IMR-90 (cell line): ENCODE measurements at regions not wholly inside any gene's neighbourhood (a gene's known extent, or its start where the extent isn't known, plus 50 kb on each side); places are given as distances from the start of the nearest gene placed in this dataset.

Experiments
- ATAC-seq: fragments of 200-7000 bp; cut with Tn5 transposase; 2 replicates; pipeline ENCODE4 v1.9.1; 2020; ENCODE audit warnings: low read depth, mild to moderate bottlenecking, moderate library complexity
- BruUV-seq: library from RNA; stranded (reverse); fragments of 400-500 nt; replicated peaks from 2 replicates; lab custom pipeline; 2021; lab: Mats Ljungman, UMichigan
- CTCF ChIA-PET: fragments of 300-600 bp; formaldehyde crosslinking; extraction: SDS; loops from one replicate; lab custom pipeline; 2021; ENCODE audit warnings: antibody characterized with exemption; lab: Yijun Ruan, JAX
- POLR2A ChIA-PET: fragments of 300-600 bp; sonication (Branson Sonifier 250); formaldehyde crosslinking; loops from one replicate; lab custom pipeline; 2022; ENCODE audit warnings: antibody characterized with exemption; ENCODE audit not compliant: unreplicated experiment; lab: Charles Lee
- DNase-seq: peaks from one replicate; pipeline ENCODE4 v3.0.0; 2013
- H2AFZ ChIP-seq: replicated peaks from 2 replicates; pipeline ENCODE3; 2013; ENCODE audit warnings: low read length, mild to moderate bottlenecking; ENCODE audit not compliant: poor library complexity
- H2AK5ac ChIP-seq: 2 replicates; pipeline ENCODE4 v1.6.1; 2013; ENCODE audit warnings: low read depth, low read length, inconsistent platforms
- H2AK9ac ChIP-seq: replicated peaks from 2 replicates; pipeline ENCODE3; 2013; ENCODE audit warnings: mild to moderate bottlenecking, low read depth, low read length, moderate library complexity; ENCODE audit not compliant: poor library complexity
- H2BK120ac ChIP-seq: 2 replicates; pipeline ENCODE4 v1.6.1; 2013; ENCODE audit warnings: low read depth, low read length, inconsistent platforms
- H2BK15ac ChIP-seq: 3 replicates; pipeline ENCODE4 v1.6.1; 2013; ENCODE audit warnings: low read depth, low read length, inconsistent platforms
- H2BK20ac ChIP-seq: 2 replicates; pipeline ENCODE4 v1.6.1; 2013; ENCODE audit warnings: low read depth, mild to moderate bottlenecking, inconsistent platforms, low read length, moderate library complexity
- H2BK5ac ChIP-seq: 2 replicates; pipeline ENCODE4 v1.6.1; 2013; ENCODE audit warnings: mild to moderate bottlenecking, low read depth, low read length, inconsistent platforms; ENCODE audit not compliant: poor library complexity, severe bottlenecking
- H3K14ac ChIP-seq: replicated peaks from 2 replicates; pipeline ENCODE4 v1.6.1; 2013; ENCODE audit warnings: low read depth, low read length, inconsistent platforms
- H3K18ac ChIP-seq: 2 replicates; pipeline ENCODE4 v1.6.1; 2013; ENCODE audit warnings: low read depth, low read length, control low read depth
- H3K23ac ChIP-seq: 2 replicates; pipeline ENCODE4 v1.6.1; 2013; ENCODE audit warnings: low read depth, low read length, inconsistent platforms
- H3K27ac ChIP-seq: 2 replicates; pipeline ENCODE4 v1.5.1; 2013; ENCODE audit warnings: mild to moderate bottlenecking, control low read depth, low read length; ENCODE audit not compliant: insufficient read depth
- H3K27me3 ChIP-seq: 2 replicates; pipeline ENCODE4 v1.6.1; 2013; ENCODE audit warnings: low read length; ENCODE audit not compliant: control insufficient read depth, insufficient read depth
- H3K36me3 ChIP-seq: 2 replicates; pipeline ENCODE4 v1.6.1; 2013; ENCODE audit warnings: low read length, mixed read lengths; ENCODE audit not compliant: control insufficient read depth, insufficient read depth
- H3K4ac ChIP-seq: 2 replicates; pipeline ENCODE4 v1.6.1; 2013; ENCODE audit warnings: low read depth, low read length, inconsistent platforms
- H3K4me1 ChIP-seq: 2 replicates; pipeline ENCODE4 v1.6.1; 2013; ENCODE audit warnings: low read length, mixed read lengths; ENCODE audit not compliant: control insufficient read depth, insufficient read depth
- H3K4me2 ChIP-seq: 2 replicates; pipeline ENCODE4 v1.6.1; 2013; ENCODE audit warnings: low read depth, mild to moderate bottlenecking, control low read depth, low read length, moderate library complexity
- H3K4me3 ChIP-seq: 2 replicates; pipeline ENCODE4 v1.5.1; 2013; ENCODE audit warnings: low read depth, mild to moderate bottlenecking, control low read depth, low read length, moderate library complexity; ENCODE audit not compliant: insufficient read depth
- H3K56ac ChIP-seq: 2 replicates; pipeline ENCODE4 v1.6.1; 2013; ENCODE audit warnings: low read length, inconsistent platforms; ENCODE audit not compliant: insufficient read depth; ENCODE audit errors: extremely low read depth
- H3K79me1 ChIP-seq, 2 experiments: 2 replicates each; pipeline ENCODE4 v1.6.1; 2013; ENCODE audit warnings: low read length in 2 of 2, inconsistent platforms in 1 of 2, low read depth in 1 of 2
- H3K9ac ChIP-seq: 2 replicates; pipeline ENCODE4 v1.6.1; 2013; ENCODE audit warnings: low read depth, low read length, control low read depth
- H3K9me1 ChIP-seq: 2 replicates; pipeline ENCODE4 v1.6.1; 2013; ENCODE audit warnings: low read length, inconsistent platforms; ENCODE audit not compliant: insufficient read depth
- H3K9me3 ChIP-seq: 2 replicates; pipeline ENCODE4 v1.6.1; 2013; ENCODE audit warnings: low read length; ENCODE audit not compliant: control insufficient read depth, insufficient read depth
- H4K20me1 ChIP-seq: 2 replicates; pipeline ENCODE4 v1.6.1; 2013; ENCODE audit warnings: low read length, inconsistent platforms; ENCODE audit not compliant: insufficient read depth
- H4K5ac ChIP-seq: 2 replicates; pipeline ENCODE4 v1.6.1; 2013; ENCODE audit warnings: mild to moderate bottlenecking, low read depth, low read length, control low read depth
- H4K8ac ChIP-seq, 2 experiments: 2 replicates each; pipeline ENCODE4 v1.6.1; 2013; ENCODE audit warnings: low read depth in 2 of 2, low read length in 2 of 2, control low read depth in 1 of 2, inconsistent platforms in 1 of 2
- H4K91ac ChIP-seq: 2 replicates; pipeline ENCODE4 v1.6.1; 2013; ENCODE audit warnings: low read depth, low read length, inconsistent platforms; ENCODE audit not compliant: insufficient read depth
- BHLHE40 ChIP-seq: fragments of 150-350 bp; IDR thresholded peaks from 2 replicates; pipeline ENCODE4 v1.6.1; 2016; ENCODE audit warnings: mild to moderate bottlenecking, low read depth, low read length
- CEBPB ChIP-seq: IDR thresholded peaks from 2 replicates; pipeline ENCODE4 v1.6.1; 2012; ENCODE audit warnings: low read depth, low read length, improper control_type of control experiment
- CHD1 ChIP-seq: IDR thresholded peaks from 2 replicates; pipeline ENCODE4 v1.6.1; 2012; ENCODE audit warnings: low read depth, low read length, improper control_type of control experiment
- CTCF ChIP-seq: conservative IDR thresholded peaks from 2 replicates; pipeline ENCODE4 v1.5.1; 2012; ENCODE audit warnings: mild to moderate bottlenecking, low read depth, low read length, improper control_type of control experiment
- ELK1 ChIP-seq: fragments of 150-350 bp; IDR thresholded peaks from 2 replicates; pipeline ENCODE4 v1.6.1; 2016; ENCODE audit warnings: low read depth, mild to moderate bottlenecking, low read length, moderate library complexity, borderline replicate concordance
- FOS ChIP-seq: fragments of 150-350 bp; IDR thresholded peaks from 2 replicates; pipeline ENCODE4 v1.6.1; 2016; ENCODE audit warnings: low read depth, low read length
- MAFK ChIP-seq: IDR thresholded peaks from 2 replicates; pipeline ENCODE4 v1.6.1; 2012; ENCODE audit warnings: low read depth, low read length, improper control_type of control experiment
- MAZ ChIP-seq: IDR thresholded peaks from 2 replicates; pipeline ENCODE4 v1.6.1; 2012; ENCODE audit warnings: low read depth, mild to moderate bottlenecking, low read length, improper control_type of control experiment, moderate library complexity, borderline replicate concordance
- MXI1 ChIP-seq: IDR thresholded peaks from 2 replicates; pipeline ENCODE4 v1.6.1; 2012; ENCODE audit warnings: low read depth, mild to moderate bottlenecking, low read length, moderate library complexity, borderline replicate concordance
- NFE2L2 ChIP-seq: fragments of 150-350 bp; IDR thresholded peaks from 2 replicates; pipeline ENCODE4 v1.6.1; 2016; ENCODE audit warnings: low read depth, mild to moderate bottlenecking, low read length
- POLR2A ChIP-seq: IDR thresholded peaks from 2 replicates; pipeline ENCODE4 v1.6.1; 2012; ENCODE audit warnings: mild to moderate bottlenecking, low read depth, low read length
- RAD21 ChIP-seq: IDR thresholded peaks from 2 replicates; pipeline ENCODE4 v1.6.1; 2012; ENCODE audit warnings: low read length, improper control_type of control experiment
- RCOR1 ChIP-seq: IDR thresholded peaks from 2 replicates; pipeline ENCODE4 v1.6.1; 2012; ENCODE audit warnings: mild to moderate bottlenecking, low read length, improper control_type of control experiment; ENCODE audit not compliant: insufficient replicate concordance
- RFX5 ChIP-seq: IDR thresholded peaks from 2 replicates; pipeline ENCODE4 v1.8.0; 2012; ENCODE audit warnings: low read depth, mild to moderate bottlenecking, low read length, moderate library complexity
- SMC3 ChIP-seq: fragments of 150-350 bp; IDR thresholded peaks from 2 replicates; pipeline ENCODE4 v1.6.1; 2016; ENCODE audit warnings: low read depth, mild to moderate bottlenecking, antibody characterized with exemption, low read length, moderate library complexity
- USF2 ChIP-seq: fragments of 150-350 bp; IDR thresholded peaks from 2 replicates; pipeline ENCODE4 v1.6.1; 2017; ENCODE audit warnings: mild to moderate bottlenecking, antibody characterized with exemption, low read length, low read depth
- WGBS, 2 experiments: methylation state at CpG; one replicate each; pipeline versions ENCODE4 v1.1.5 to v1.1.7; 2013; ENCODE audit warnings: missing lambda C conversion rate in 2 of 2; ENCODE audit not compliant: insufficient read length in 1 of 2; ENCODE audit errors: extremely low coverage in 2 of 2; 5-methylcytosine and 5-hydroxymethylcytosine counted together
- dilution Hi-C: fragments of 300-500 bp; cut with HindIII; formaldehyde crosslinking; loops from one replicate; pipeline ENCODE4 v1.14.3; 2018; ENCODE audit warnings: low sequenced_read_pairs; ENCODE audit not compliant: unreplicated experiment
- in situ Hi-C: fragments of 300-500 bp; cut with MboI; formaldehyde crosslinking; loops from 3 replicates; pipeline ENCODE4 v1.14.3; 2019; ENCODE audit warnings: low sequenced_read_pairs, inconsistent platforms, mixed read lengths
- intact Hi-C: fragments of 100-400 bp; cut with micrococcal nuclease; formaldehyde crosslinking; loops from 2 replicates; pipeline ENCODE4 v1.10.0; 2022

- Histone ChIP-seq H2BK5ac (no peak overlapping the region), H3K36me3 (no peaks in the 10 kb centered on the region), H3K4me3 (no peak overlapping the region), H3K79me1 (no peaks in the 10 kb centered on the region), H3K4me2 (no peak overlapping the region), H4K8ac (no peak overlapping the region), H4K91ac (no peak overlapping the region), H3K18ac (no peak overlapping the region), H2AFZ (no peak overlapping the region), H3K23ac (no peak overlapping the region), H4K20me1 (no peaks in the 10 kb centered on the region), H3K27ac (no peak overlapping the region), H3K4ac (no peak overlapping the region), H3K27me3 (no peaks in the 10 kb centered on the region), H2BK120ac (no peak overlapping the region), H2AK9ac (no peak overlapping the region), H3K9ac (no peak overlapping the region), H3K9me3 (no peaks in the 10 kb centered on the region; the same call in 1 of the 2 replicates), H2BK20ac (no peak overlapping the region), H3K4me1 (no peaks in the 10 kb centered on the region), H3K56ac (no peak overlapping the region), H3K9me1 (no peaks in the 10 kb centered on the region), H2AK5ac (no peak overlapping the region), H2BK15ac (no peak overlapping the region), H4K5ac (no peak overlapping the region), H3K14ac (no peak overlapping the region)
- in situ Hi-C loops = no loop called here
- dilution Hi-C loops = no loop called here
- DNase-seq (no peak), ATAC-seq (no peak)
- intact Hi-C loops = no loop called here
- ChIA-PET POLR2A (no interaction called here), CTCF (no interaction called here)
- TF ChIP-seq CTCF = no peak
- no peak for TF ChIP-seq RAD21
- no peak for TF ChIP-seq ELK1
- TF ChIP-seq MAZ = no peak
- TF ChIP-seq POLR2A = no peak
- no peak for TF ChIP-seq MXI1
- no peak for TF ChIP-seq CHD1
- no peak for TF ChIP-seq USF2
- TF ChIP-seq MAFK = no peak
- no peak for TF ChIP-seq RCOR1
- no peak for TF ChIP-seq RFX5
- no peak for TF ChIP-seq BHLHE40
- TF ChIP-seq CEBPB = no peak
- TF ChIP-seq FOS = no peak
- no peak for TF ChIP-seq NFE2L2
- TF ChIP-seq SMC3 = no peak
- WGBS, 2 experiments = 54% methylated on average over 2 of the region's 2 CpGs; no CpG with 5 or more reads in 1 of the 2 experiments
- no TSS peak for BruUV-seq
Observed at GRCh38 chr3:40745381-40746106, 220.8 kb downstream of the ZNF621 start.
